ENCODE measurements at regions not wholly inside any gene's neighbourhood (a gene's known extent, or its start where the extent isn't known, plus 50 kb on each side); places are given as distances from the start of the nearest gene placed in this dataset.

DNA sequence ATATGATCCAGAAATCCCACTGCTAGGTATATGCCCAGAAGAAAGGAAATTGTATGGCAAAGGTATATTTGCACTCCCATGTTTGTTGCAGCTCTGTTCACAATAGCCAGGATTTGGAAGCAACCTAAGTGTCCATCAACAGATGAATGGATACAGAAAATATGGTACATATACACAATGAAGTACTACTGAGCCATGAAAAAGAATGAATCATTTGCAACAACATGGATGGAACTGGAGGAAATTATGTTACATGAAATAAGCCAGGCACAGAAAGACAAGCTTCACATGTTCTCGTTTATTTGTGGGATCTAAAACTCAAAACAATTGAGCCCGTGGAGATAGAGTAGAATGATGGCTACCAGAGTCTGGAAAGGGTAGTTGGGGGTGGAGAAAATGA, 55.5 kb upstream of the BDH1 start:
- TF ChIP-seq CTCF (IDR thresholded peaks at IDR 0.05): no peak
- TF ChIP-seq POLR2A (IDR thresholded peaks at IDR 0.05): no peak

All from right lobe of liver (tissue), 4 donors.